Hepatocyte (in vitro differentiated cells): ENCODE measurements at regions not wholly inside any gene's neighbourhood (a gene's known extent, or its start where the extent isn't known, plus 50 kb on each side); places are given as distances from the start of the nearest gene placed in this dataset.
A peak's percentile ranks its signal among the peaks of the same experiment; 100 is the strongest.

Experiments
- DNase-seq: peaks from one replicate; pipeline ENCODE4 v3.0.0-alpha.2; 2016; ENCODE audit warnings: low spot score
- H2AFZ ChIP-seq: fragments of 200-600 bp; sonication (generic); 2 replicates; pipeline ENCODE4 v1.6.0; 2016; ENCODE audit warnings: antibody characterized with exemption, mild to moderate bottlenecking
- H3K27ac ChIP-seq: fragments of 200-600 bp; sonication (generic); 2 replicates; pipeline ENCODE4 v1.5.1; 2016; ENCODE audit warnings: mild to moderate bottlenecking
- H3K27me3 ChIP-seq: fragments of 200-600 bp; sonication (generic); 2 replicates; pipeline ENCODE4 v1.6.1; 2016
- H3K36me3 ChIP-seq: fragments of 200-600 bp; sonication (generic); replicated peaks from 2 replicates; pipeline ENCODE4 v1.5.1; 2016; ENCODE audit warnings: low read depth; ENCODE audit not compliant: insufficient read depth
- H3K4me1 ChIP-seq: fragments of 200-600 bp; sonication (generic); 2 replicates; pipeline ENCODE4 v1.5.1; 2016; ENCODE audit warnings: mild to moderate bottlenecking, moderate library complexity; ENCODE audit not compliant: insufficient read depth
- H3K4me2 ChIP-seq: fragments of 200-600 bp; sonication (generic); 2 replicates; pipeline ENCODE4 v1.6.0; 2016
- H3K4me3 ChIP-seq: fragments of 200-600 bp; sonication (generic); 2 replicates; pipeline ENCODE4 v1.5.1; 2016; ENCODE audit warnings: mild to moderate bottlenecking
- H3K79me2 ChIP-seq: fragments of 200-600 bp; sonication (generic); 2 replicates; pipeline ENCODE4 v1.6.0; 2017; ENCODE audit warnings: mild to moderate bottlenecking
- H3K9me2 ChIP-seq: fragments of 200-600 bp; sonication (generic); replicated peaks from 2 replicates; pipeline ENCODE4 v1.6.0; 2017; ENCODE audit warnings: mild to moderate bottlenecking; ENCODE audit not compliant: insufficient read depth
- H3K9me3 ChIP-seq: fragments of 200-600 bp; sonication (generic); 2 replicates; pipeline ENCODE4 v1.5.1; 2016; ENCODE audit warnings: low read depth, mild to moderate bottlenecking
- H4K20me1 ChIP-seq: fragments of 200-600 bp; sonication (generic); 2 replicates; pipeline ENCODE4 v1.6.0; 2016; ENCODE audit warnings: mild to moderate bottlenecking; ENCODE audit not compliant: insufficient read depth, poor library complexity, severe bottlenecking
- EZH2 ChIP-seq: fragments of 200-600 bp; sonication (generic); IDR thresholded peaks from 2 replicates; pipeline ENCODE4 v1.6.1; 2016; ENCODE audit warnings: antibody characterized with exemption, mild to moderate bottlenecking, borderline replicate concordance
- EZH2phosphoT487 ChIP-seq: fragments of 200-600 bp; sonication (generic); IDR thresholded peaks from one replicate; pipeline ENCODE4 v1.6.1; 2018; ENCODE audit warnings: antibody characterized with exemption, mild to moderate bottlenecking, low read depth, moderate library complexity; ENCODE audit not compliant: unreplicated experiment, severe bottlenecking
- WGBS: methylation state at CpG from one replicate; pipeline ENCODE4 v1.1.6; 2016; ENCODE audit warnings: low lambda C conversion rate; ENCODE audit errors: missing lambda C conversion rate; 5-methylcytosine and 5-hydroxymethylcytosine counted together
- TF ChIP-seq, protein P1 (sequence below): fragments of 200-600 bp; sonication (generic); IDR thresholded peaks from 2 replicates; pipeline ENCODE4 v1.5.1; 2016; ENCODE audit warnings: antibody characterized with exemption, mild to moderate bottlenecking; ENCODE audit not compliant: poor library complexity

DNA sequence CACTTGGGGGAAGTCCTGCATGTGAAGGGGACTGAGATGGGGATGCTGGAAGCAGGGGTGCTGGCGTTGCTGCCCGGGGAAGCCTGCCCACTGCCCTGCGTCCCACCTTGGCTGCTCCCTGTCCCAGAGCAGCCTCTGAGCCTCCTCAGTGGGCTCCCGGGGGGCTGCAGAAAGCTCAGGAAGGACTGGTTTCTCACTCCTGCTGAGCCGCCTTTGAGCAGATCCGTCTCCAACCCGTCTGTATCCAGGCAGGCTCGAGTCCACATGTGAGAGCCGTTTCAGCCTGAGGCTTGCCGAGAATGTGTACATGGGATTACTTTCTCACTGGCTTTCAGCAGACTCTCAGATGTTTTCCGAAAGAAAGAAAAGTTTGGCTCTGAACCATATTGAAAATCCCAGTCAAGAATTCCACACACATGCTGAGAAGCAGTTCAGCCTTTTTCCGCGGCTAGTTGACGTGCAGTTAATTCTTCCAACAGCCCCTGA is 95.3 kb upstream of the COL5A1 start:
- H3K27ac ChIP-seq, result peak overlapping the region; percentile 98
- peak overlapping the region; percentile 65 for H3K4me2 ChIP-seq
- no peaks in the 10 kb centered on the region for H3K9me2 ChIP-seq
- no peaks in the 10 kb centered on the region for H3K9me3 ChIP-seq
- H4K20me1 ChIP-seq, result no peaks in the 10 kb centered on the region
- H3K4me3 ChIP-seq, result no peak overlapping the region
- 33% methylated on average over 14 of the region's 14 CpGs for WGBS
- no peaks in the 10 kb centered on the region for H3K79me2 ChIP-seq
- peaks cover 32% of the 10 kb centered on the region for H3K4me1 ChIP-seq
- no peaks in the 10 kb centered on the region for H3K27me3 ChIP-seq
- peak; percentile 80 for DNase-seq
- H3K36me3 ChIP-seq, result no peaks in the 10 kb centered on the region
- no peak overlapping the region for H2AFZ ChIP-seq
- TF ChIP-seq, protein P1, sequence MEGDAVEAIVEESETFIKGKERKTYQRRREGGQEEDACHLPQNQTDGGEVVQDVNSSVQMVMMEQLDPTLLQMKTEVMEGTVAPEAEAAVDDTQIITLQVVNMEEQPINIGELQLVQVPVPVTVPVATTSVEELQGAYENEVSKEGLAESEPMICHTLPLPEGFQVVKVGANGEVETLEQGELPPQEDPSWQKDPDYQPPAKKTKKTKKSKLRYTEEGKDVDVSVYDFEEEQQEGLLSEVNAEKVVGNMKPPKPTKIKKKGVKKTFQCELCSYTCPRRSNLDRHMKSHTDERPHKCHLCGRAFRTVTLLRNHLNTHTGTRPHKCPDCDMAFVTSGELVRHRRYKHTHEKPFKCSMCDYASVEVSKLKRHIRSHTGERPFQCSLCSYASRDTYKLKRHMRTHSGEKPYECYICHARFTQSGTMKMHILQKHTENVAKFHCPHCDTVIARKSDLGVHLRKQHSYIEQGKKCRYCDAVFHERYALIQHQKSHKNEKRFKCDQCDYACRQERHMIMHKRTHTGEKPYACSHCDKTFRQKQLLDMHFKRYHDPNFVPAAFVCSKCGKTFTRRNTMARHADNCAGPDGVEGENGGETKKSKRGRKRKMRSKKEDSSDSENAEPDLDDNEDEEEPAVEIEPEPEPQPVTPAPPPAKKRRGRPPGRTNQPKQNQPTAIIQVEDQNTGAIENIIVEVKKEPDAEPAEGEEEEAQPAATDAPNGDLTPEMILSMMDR, result no peak
- TF ChIP-seq EZH2phosphoT487, result no peak
- no peak for TF ChIP-seq EZH2

DNA sequence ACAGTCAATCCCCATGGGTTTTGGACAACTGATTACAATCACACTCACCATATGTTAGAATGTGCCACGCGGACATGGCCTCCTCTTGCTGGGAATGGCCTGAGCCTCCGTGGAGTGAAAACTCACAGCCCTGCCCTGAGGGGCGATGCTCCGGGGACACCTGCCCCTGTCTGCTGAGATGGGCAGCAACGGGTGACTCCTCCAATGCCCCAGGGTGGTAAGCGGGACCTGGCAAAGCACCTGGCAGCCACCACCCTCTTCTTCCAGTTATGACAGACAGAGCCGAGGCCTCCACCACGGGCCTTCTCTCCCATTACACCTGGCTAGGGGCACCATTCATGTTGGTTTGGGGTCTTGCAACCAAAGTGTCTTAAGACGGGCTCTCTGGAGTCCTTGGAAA is 94.9 kb upstream of the COL5A1 start:
- TF ChIP-seq, protein P1, result no peak
- TF ChIP-seq EZH2phosphoT487, result no peak
- H3K27me3 ChIP-seq, result no peaks in the 10 kb centered on the region
- no peaks in the 10 kb centered on the region for H3K79me2 ChIP-seq
- DNase-seq, result no peak
- WGBS, result 81% methylated on average over 10 of the region's 10 CpGs
- H4K20me1 ChIP-seq, result no peaks in the 10 kb centered on the region
- H3K9me2 ChIP-seq, result no peaks in the 10 kb centered on the region
- H3K27ac ChIP-seq, result peak overlapping the region; percentile 98
- peak overlapping the region; percentile 11 for H3K4me2 ChIP-seq
- H3K9me3 ChIP-seq, result no peaks in the 10 kb centered on the region
- peaks cover 37% of the 10 kb centered on the region for H3K4me1 ChIP-seq
- H3K4me3 ChIP-seq, result no peak overlapping the region
- H3K36me3 ChIP-seq, result no peaks in the 10 kb centered on the region
- H2AFZ ChIP-seq, result no peak overlapping the region

DNA sequence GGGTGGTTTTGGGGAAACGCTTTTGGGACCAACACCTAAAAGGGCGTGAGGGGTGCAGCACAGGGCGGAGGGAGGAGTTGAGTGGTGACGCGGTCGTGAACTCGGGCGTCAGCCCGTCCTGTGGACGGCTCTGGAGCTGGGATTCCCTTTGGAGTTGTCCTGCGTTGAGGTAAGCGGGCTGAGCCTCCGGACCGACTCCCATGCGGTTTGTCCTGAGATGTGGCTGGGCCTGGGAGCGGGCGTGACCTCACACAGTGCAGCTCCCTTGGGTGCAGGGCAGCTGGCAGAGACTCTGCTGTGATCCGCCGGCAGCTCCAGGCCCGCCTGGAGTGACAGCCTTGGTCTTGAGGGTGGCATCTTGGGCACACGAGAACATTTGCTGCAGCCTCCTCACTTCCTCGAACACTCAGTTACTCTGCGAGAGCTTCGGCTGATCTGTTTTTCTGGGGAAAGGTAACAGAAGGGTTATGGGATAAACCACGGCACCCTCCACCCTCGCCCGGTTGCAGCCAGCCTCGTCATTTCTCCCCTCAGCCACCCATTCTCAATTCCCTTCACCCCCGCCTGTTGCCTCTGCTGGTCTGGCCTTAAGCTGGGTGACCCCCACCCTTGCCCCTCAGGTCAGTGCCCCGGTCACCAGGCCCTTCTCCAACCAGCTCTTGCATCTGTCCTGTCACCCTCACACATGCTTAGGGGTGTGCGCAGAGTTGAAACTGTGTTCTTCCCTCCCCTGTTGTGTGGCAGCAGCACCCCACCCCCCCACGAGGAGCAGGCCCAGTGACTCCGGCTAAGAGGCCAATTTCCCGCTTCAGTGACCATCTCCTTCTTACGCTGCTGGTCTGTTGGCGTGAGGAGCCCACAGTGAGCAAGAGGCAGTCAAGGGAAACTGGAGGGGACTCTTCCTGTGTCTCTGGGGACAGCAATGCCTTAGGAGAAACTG is 94.2 kb upstream of the COL5A1 start:
- no peaks in the 10 kb centered on the region for H3K27me3 ChIP-seq
- no peaks in the 10 kb centered on the region for H4K20me1 ChIP-seq
- no peak for DNase-seq
- no peaks in the 10 kb centered on the region for H3K36me3 ChIP-seq
- H3K9me2 ChIP-seq, result no peaks in the 10 kb centered on the region
- H3K4me1 ChIP-seq, result peaks cover 43% of the 10 kb centered on the region
- no peak overlapping the region for H2AFZ ChIP-seq
- 94% methylated on average over 36 of the region's 36 CpGs for WGBS
- no peak overlapping the region for H3K4me3 ChIP-seq
- no peaks in the 10 kb centered on the region for H3K9me3 ChIP-seq
- H3K27ac ChIP-seq, result peak overlapping the region; percentile 98
- no peak overlapping the region for H3K4me2 ChIP-seq
- H3K79me2 ChIP-seq, result no peaks in the 10 kb centered on the region
- TF ChIP-seq EZH2, result no peak
- TF ChIP-seq, protein P1, result no peak
- TF ChIP-seq EZH2phosphoT487, result no peak
